A549 (cell line): ENCODE measurements at regions not wholly inside any gene's neighbourhood (a gene's known extent, or its start where the extent isn't known, plus 50 kb on each side); places are given as distances from the start of the nearest gene placed in this dataset.

ENCODE experiments used
- BHLHE40 ChIP-seq: IDR thresholded peaks from 2 replicates; pipeline ENCODE4 v1.6.1; 2012; ENCODE audit warnings: low read depth, low read length, inconsistent platforms
- HOXB5 ChIP-seq: fragments of 250-450 bp; sonication (Bioruptor Pico); IDR thresholded peaks from 2 replicates; pipeline ENCODE4 v1.5.0; 2020; ENCODE audit warnings: mild to moderate bottlenecking, moderate library complexity
- KDM5A ChIP-seq: fragments of 200-600 bp; sonication (generic); IDR thresholded peaks from 2 replicates; pipeline ENCODE4 v1.6.1; 2016; ENCODE audit warnings: antibody characterized with exemption, mild to moderate bottlenecking
- MYC ChIP-seq: IDR thresholded peaks from 2 replicates; pipeline ENCODE4 v1.6.1; 2012; ENCODE audit warnings: mild to moderate bottlenecking, inconsistent platforms, low read length, improper control_type of control experiment, borderline replicate concordance
- POLR2A ChIP-seq: IDR thresholded peaks from 2 replicates; pipeline ENCODE4 v1.6.1; 2012; ENCODE audit warnings: mild to moderate bottlenecking, low read length
- TF ChIP-seq, protein P1 (sequence below): fragments of >200 bp; sonication (Bioruptor Twin); formaldehyde crosslinking; IDR thresholded peaks from 3 replicates; pipeline ENCODE4 v1.5.1; 2016
- TF ChIP-seq, protein P2 (sequence below): fragments of 250-450 bp; sonication (Bioruptor Pico); IDR thresholded peaks from 2 replicates; pipeline ENCODE4 v1.5.0; 2020; ENCODE audit warnings: low read depth, mild to moderate bottlenecking, moderate library complexity
- TF ChIP-seq, protein P3 (sequence below): IDR thresholded peaks from 2 replicates; pipeline ENCODE4 v1.6.1; 2012

DNA sequence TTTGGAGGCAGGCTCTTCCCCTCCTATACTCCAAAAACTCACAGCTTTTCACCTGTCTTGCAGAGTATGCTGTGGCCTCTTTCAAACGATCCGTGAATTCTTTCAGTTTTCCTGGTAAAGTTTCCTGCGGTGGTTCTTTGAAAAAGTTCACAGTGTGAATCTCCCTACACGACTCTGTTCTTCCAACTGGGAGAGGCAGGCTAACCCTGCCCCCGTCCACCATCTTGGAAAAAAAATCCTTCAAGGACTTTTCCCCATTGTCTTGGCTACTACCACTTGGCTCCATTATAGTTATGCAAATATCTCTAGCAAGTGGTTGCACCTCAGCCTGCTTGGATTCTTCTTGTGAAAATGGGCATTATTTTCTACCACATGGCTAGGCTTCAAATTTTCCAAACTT, 382.6 kb downstream of the AGTPBP1 start:
- TF ChIP-seq, protein P1, sequence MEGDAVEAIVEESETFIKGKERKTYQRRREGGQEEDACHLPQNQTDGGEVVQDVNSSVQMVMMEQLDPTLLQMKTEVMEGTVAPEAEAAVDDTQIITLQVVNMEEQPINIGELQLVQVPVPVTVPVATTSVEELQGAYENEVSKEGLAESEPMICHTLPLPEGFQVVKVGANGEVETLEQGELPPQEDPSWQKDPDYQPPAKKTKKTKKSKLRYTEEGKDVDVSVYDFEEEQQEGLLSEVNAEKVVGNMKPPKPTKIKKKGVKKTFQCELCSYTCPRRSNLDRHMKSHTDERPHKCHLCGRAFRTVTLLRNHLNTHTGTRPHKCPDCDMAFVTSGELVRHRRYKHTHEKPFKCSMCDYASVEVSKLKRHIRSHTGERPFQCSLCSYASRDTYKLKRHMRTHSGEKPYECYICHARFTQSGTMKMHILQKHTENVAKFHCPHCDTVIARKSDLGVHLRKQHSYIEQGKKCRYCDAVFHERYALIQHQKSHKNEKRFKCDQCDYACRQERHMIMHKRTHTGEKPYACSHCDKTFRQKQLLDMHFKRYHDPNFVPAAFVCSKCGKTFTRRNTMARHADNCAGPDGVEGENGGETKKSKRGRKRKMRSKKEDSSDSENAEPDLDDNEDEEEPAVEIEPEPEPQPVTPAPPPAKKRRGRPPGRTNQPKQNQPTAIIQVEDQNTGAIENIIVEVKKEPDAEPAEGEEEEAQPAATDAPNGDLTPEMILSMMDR, result no peak
- TF ChIP-seq POLR2A (no peak), HOXB5 (CRISPR knock-in tag) (no peak), BHLHE40 (no peak), KDM5A (no peak), MYC (no peak)
- TF ChIP-seq, protein P2, sequence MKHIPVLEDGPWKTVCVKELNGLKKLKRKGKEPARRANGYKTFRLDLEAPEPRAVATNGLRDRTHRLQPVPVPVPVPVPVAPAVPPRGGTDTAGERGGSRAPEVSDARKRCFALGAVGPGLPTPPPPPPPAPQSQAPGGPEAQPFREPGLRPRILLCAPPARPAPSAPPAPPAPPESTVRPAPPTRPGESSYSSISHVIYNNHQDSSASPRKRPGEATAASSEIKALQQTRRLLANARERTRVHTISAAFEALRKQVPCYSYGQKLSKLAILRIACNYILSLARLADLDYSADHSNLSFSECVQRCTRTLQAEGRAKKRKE (CRISPR knock-in tag), result no peak
- TF ChIP-seq, protein P3, sequence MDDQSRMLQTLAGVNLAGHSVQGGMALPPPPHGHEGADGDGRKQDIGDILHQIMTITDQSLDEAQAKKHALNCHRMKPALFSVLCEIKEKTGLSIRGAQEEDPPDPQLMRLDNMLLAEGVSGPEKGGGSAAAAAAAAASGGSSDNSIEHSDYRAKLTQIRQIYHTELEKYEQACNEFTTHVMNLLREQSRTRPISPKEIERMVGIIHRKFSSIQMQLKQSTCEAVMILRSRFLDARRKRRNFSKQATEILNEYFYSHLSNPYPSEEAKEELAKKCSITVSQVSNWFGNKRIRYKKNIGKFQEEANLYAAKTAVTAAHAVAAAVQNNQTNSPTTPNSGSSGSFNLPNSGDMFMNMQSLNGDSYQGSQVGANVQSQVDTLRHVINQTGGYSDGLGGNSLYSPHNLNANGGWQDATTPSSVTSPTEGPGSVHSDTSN, result no peak
